ENCODE measurements at regions not wholly inside any gene's neighbourhood (a gene's known extent, or its start where the extent isn't known, plus 50 kb on each side); places are given as distances from the start of the nearest gene placed in this dataset.

- TF ChIP-seq YY1 (IDR thresholded peaks at IDR 0.05; ENCODE audit: insufficient read depth, insufficient read length), result no peak
- no peak for TF ChIP-seq SUZ12 (IDR thresholded peaks at IDR 0.05; ENCODE audit: extremely low read depth, insufficient read depth, insufficient read length)
Measured at GRCh38 chr4:153153339-153153871, 50.8 kb upstream of the TRIM2 start.
